NCI-H1930 (cell line): ENCODE measurements at regions not wholly inside any gene's neighbourhood (a gene's known extent, or its start where the extent isn't known, plus 50 kb on each side); places are given as distances from the start of the nearest gene placed in this dataset.

Experiments used
- DNase-seq, 2 experiments: peaks; one replicate each; lab custom pipeline; 2025; lab: John Stamatoyannopoulos, UW

GRCh38 chr6:30396833-30397479 lies 52.0 kb downstream of the RPP21 start:
- DNase-seq: peak; percentile 58 to 79

GRCh38 chr6:30397697-30398096 lies 52.7 kb downstream of the RPP21 start:
- DNase-seq: no peak

- no peak for DNase-seq
These were observed 54.6 kb downstream of the RPP21 start for GRCh38 chr6:30399390-30400058.

GRCh38 chr6:30405934-30406333 lies 61.0 kb downstream of the RPP21 start:
- DNase-seq: no peak

GRCh38 chr6:30409184-30409583 lies 64.2 kb downstream of the RPP21 start:
- no peak for DNase-seq

GRCh38 chr6:30411515-30412207 lies 66.7 kb downstream of the RPP21 start:
- peak in 1 of 2 experiments; percentile 32 for DNase-seq

- DNase-seq: no peak
These were observed 70.9 kb upstream of the HLA-E start for GRCh38 chr6:30418448-30418847.

GRCh38 chr6:30424549-30424948 lies 64.8 kb upstream of the HLA-E start:
- no peak for DNase-seq
